ENCODE measurements at regions not wholly inside any gene's neighbourhood (a gene's known extent, or its start where the extent isn't known, plus 50 kb on each side); places are given as distances from the start of the nearest gene placed in this dataset.

DNA sequence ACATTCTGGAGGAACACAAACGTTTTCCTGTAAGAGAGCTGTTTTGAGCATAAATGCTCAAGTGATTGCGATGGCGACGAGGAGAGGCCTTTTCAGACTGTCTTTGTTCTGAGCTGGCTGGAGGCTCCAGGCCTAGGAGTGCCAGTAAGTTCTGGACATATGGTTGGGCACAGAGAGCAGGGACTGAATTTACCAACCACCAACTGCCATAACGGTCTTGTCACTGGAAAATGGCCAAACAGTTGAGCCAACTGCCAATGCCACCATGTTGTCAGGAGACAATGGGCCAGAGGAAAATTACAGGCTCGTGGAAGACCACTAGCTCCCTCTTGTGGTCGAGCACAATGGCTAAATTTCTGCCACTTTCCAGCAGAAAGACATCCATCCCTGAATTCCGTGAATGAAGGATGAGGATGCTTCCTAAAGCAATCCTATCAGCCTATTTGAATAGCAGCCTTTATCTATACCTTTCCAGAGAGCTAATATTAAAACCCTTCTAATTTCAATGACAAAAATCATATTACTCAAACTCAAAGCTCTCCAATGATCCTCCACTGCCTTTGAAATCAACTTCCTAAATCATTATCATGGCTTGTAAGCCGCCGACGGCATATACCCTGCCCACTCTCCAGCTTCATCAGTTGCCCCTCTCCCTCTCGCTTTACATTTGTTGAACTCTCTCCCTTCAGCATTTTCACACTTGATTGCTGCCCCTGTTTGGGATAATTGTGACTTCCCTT is 66.9 kb upstream of the GLIS3 start:
- TF ChIP-seq, protein P1, sequence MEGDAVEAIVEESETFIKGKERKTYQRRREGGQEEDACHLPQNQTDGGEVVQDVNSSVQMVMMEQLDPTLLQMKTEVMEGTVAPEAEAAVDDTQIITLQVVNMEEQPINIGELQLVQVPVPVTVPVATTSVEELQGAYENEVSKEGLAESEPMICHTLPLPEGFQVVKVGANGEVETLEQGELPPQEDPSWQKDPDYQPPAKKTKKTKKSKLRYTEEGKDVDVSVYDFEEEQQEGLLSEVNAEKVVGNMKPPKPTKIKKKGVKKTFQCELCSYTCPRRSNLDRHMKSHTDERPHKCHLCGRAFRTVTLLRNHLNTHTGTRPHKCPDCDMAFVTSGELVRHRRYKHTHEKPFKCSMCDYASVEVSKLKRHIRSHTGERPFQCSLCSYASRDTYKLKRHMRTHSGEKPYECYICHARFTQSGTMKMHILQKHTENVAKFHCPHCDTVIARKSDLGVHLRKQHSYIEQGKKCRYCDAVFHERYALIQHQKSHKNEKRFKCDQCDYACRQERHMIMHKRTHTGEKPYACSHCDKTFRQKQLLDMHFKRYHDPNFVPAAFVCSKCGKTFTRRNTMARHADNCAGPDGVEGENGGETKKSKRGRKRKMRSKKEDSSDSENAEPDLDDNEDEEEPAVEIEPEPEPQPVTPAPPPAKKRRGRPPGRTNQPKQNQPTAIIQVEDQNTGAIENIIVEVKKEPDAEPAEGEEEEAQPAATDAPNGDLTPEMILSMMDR (IDR thresholded peaks at IDR 0.05; ENCODE audit: low read depth, low read length) = peak; percentile 66
- TF ChIP-seq EZH2phosphoT487 (IDR thresholded peaks at IDR 0.05; ENCODE audit: low read depth) = no peak

All from OCI-LY3 (cell line).